GM23338 (cell line): ENCODE measurements at regions not wholly inside any gene's neighbourhood (a gene's known extent, or its start where the extent isn't known, plus 50 kb on each side); places are given as distances from the start of the nearest gene placed in this dataset.

Experiments
- ATAC-seq: fragments of 200-7000 bp; cut with Tn5 transposase; 3 replicates; pipeline ENCODE4 v1.9.1; 2020
- DNase-seq: peaks from one replicate; pipeline ENCODE4 v3.0.0-alpha.2; 2015; ENCODE audit warnings: low spot score
- H2AFZ ChIP-seq: fragments of 200-600 bp; sonication (generic); 2 replicates; pipeline ENCODE4 v1.8.0; 2016; ENCODE audit warnings: antibody characterized with exemption, mild to moderate bottlenecking, moderate library complexity
- H3F3A ChIP-seq: fragments of 200-600 bp; sonication (generic); replicated peaks from 2 replicates; pipeline ENCODE4 v1.8.0; 2017; ENCODE audit warnings: antibody characterized with exemption, mixed run types, low read depth
- H3K27ac ChIP-seq: fragments of 200-600 bp; sonication (generic); 2 replicates; pipeline ENCODE4 v1.6.1; 2016; ENCODE audit warnings: low read depth
- H3K27me3 ChIP-seq: fragments of 200-600 bp; sonication (generic); 2 replicates; pipeline ENCODE4 v1.8.0; 2016; ENCODE audit warnings: mild to moderate bottlenecking, mixed run types, moderate library complexity; ENCODE audit not compliant: insufficient read depth
- H3K36me3 ChIP-seq: fragments of 200-600 bp; sonication (generic); 2 replicates; pipeline ENCODE4 v1.8.0; 2016; ENCODE audit warnings: mild to moderate bottlenecking; ENCODE audit not compliant: insufficient read depth
- H3K4me1 ChIP-seq: fragments of 200-600 bp; sonication (generic); 2 replicates; pipeline ENCODE4 v1.8.0; 2016; ENCODE audit warnings: mild to moderate bottlenecking, moderate library complexity; ENCODE audit not compliant: insufficient read depth
- H3K4me2 ChIP-seq: fragments of 200-600 bp; sonication (generic); 2 replicates; pipeline ENCODE4 v1.7.1; 2017; ENCODE audit warnings: mixed run types
- H3K4me3 ChIP-seq: fragments of 200-600 bp; sonication (generic); 2 replicates; pipeline ENCODE4 v1.6.1; 2016; ENCODE audit warnings: mixed run types
- H3K79me2 ChIP-seq: fragments of 200-600 bp; sonication (generic); replicated peaks from 2 replicates; pipeline ENCODE4 v1.8.0; 2017; ENCODE audit warnings: mild to moderate bottlenecking; ENCODE audit not compliant: insufficient read depth
- H3K9me2 ChIP-seq: fragments of 200-600 bp; sonication (generic); 2 replicates; pipeline ENCODE4 v1.8.0; 2017; ENCODE audit not compliant: insufficient read depth
- H4K20me1 ChIP-seq: fragments of 200-600 bp; sonication (generic); replicated peaks from 2 replicates; pipeline ENCODE4 v1.8.0; 2017; ENCODE audit warnings: mild to moderate bottlenecking; ENCODE audit not compliant: insufficient read depth
- H3K27ac Mint-ChIP-seq: 2 replicates; pipeline ENCODE4 v1.8.0; 2020; ENCODE audit warnings: inconsistent platforms, mild to moderate bottlenecking, moderate library complexity, mixed read lengths
- H3K27me3 Mint-ChIP-seq: 3 replicates; pipeline ENCODE4 v1.8.0; 2022; ENCODE audit warnings: low read depth, mild to moderate bottlenecking, moderate library complexity, mixed read lengths, inconsistent platforms; ENCODE audit not compliant: insufficient read depth, poor library complexity
- H3K36me3 Mint-ChIP-seq: 3 replicates; pipeline ENCODE4 v1.8.0; 2021; ENCODE audit warnings: low read depth, mild to moderate bottlenecking, inconsistent platforms, moderate library complexity, mixed read lengths
- H3K4me1 Mint-ChIP-seq: 3 replicates; pipeline ENCODE4 v1.8.0; 2020; ENCODE audit warnings: mild to moderate bottlenecking, inconsistent platforms, mixed read lengths
- H3K4me3 Mint-ChIP-seq: 3 replicates; pipeline ENCODE4 v1.8.0; 2021; ENCODE audit warnings: moderate library complexity, mild to moderate bottlenecking, inconsistent platforms, mixed read lengths
- H3K9me3 Mint-ChIP-seq: 3 replicates; pipeline ENCODE4 v1.8.0; 2020; ENCODE audit warnings: moderate library complexity, mild to moderate bottlenecking, inconsistent platforms, mixed read lengths
- CREB1 ChIP-seq: fragments of 250-450 bp; sonication (Bioruptor Pico); IDR thresholded peaks from 2 replicates; pipeline ENCODE4 v1.5.0; 2020; ENCODE audit warnings: low read depth, mild to moderate bottlenecking, moderate library complexity
- CTCF ChIP-seq, 2 experiments: fragments of 200-600 bp in 1 of 2; sonication (generic) in 1 of 2; conservative IDR thresholded peaks; 2 replicates each; pipeline versions ENCODE4 v1.5.1 to v1.6.1; 2016 to 2017; ENCODE audit warnings: antibody characterized with exemption in 2 of 2, low read depth in 2 of 2, mild to moderate bottlenecking in 2 of 2, moderate library complexity in 1 of 2
- ETS1 ChIP-seq: IDR thresholded peaks from 2 replicates; pipeline ENCODE4 v1.6.1; 2016; ENCODE audit warnings: antibody characterized with exemption
- EZH2 ChIP-seq: fragments of 200-600 bp; sonication (generic); IDR thresholded peaks from one replicate; pipeline ENCODE4 v1.8.0; 2017; ENCODE audit warnings: antibody characterized with exemption, mild to moderate bottlenecking, low read depth; ENCODE audit not compliant: unreplicated experiment
- EZH2phosphoT487 ChIP-seq: fragments of 200-600 bp; sonication (generic); IDR thresholded peaks from one replicate; pipeline ENCODE4 v1.8.1; 2018; ENCODE audit warnings: antibody characterized with exemption; ENCODE audit not compliant: unreplicated experiment
- JUNB ChIP-seq: IDR thresholded peaks from one replicate; pipeline ENCODE4 v1.6.1; 2016; ENCODE audit warnings: antibody characterized with exemption; ENCODE audit not compliant: unreplicated experiment
- NANOG ChIP-seq: IDR thresholded peaks from 2 replicates; pipeline ENCODE4 v1.6.1; 2016; ENCODE audit warnings: antibody characterized with exemption, borderline replicate concordance
- POLR2AphosphoS5 ChIP-seq: IDR thresholded peaks from 2 replicates; pipeline ENCODE4 v1.6.1; 2016; ENCODE audit warnings: antibody characterized with exemption, low read depth
- STAT1 ChIP-seq: IDR thresholded peaks from one replicate; pipeline ENCODE4 v1.6.1; 2016; ENCODE audit warnings: antibody characterized with exemption; ENCODE audit not compliant: unreplicated experiment
- ZNF114 ChIP-seq: fragments of 250-450 bp; sonication (Bioruptor Pico); IDR thresholded peaks from 2 replicates; pipeline ENCODE4 v1.5.0; 2020; ENCODE audit warnings: mild to moderate bottlenecking, moderate library complexity
- ZNF331 ChIP-seq: fragments of 250-450 bp; sonication (Bioruptor Pico); IDR thresholded peaks from 2 replicates; pipeline ENCODE4 v1.5.0; 2020; ENCODE audit warnings: low read depth, mild to moderate bottlenecking, moderate library complexity
- ZNF462 ChIP-seq: fragments of 250-450 bp; sonication (Bioruptor Pico); IDR thresholded peaks from 2 replicates; pipeline ENCODE4 v1.5.0; 2020; ENCODE audit warnings: mild to moderate bottlenecking, moderate library complexity
- TF ChIP-seq, protein P1 (sequence below): IDR thresholded peaks from one replicate; pipeline ENCODE4 v1.6.1; 2018; ENCODE audit warnings: antibody characterized with exemption; ENCODE audit not compliant: unreplicated experiment

DNA sequence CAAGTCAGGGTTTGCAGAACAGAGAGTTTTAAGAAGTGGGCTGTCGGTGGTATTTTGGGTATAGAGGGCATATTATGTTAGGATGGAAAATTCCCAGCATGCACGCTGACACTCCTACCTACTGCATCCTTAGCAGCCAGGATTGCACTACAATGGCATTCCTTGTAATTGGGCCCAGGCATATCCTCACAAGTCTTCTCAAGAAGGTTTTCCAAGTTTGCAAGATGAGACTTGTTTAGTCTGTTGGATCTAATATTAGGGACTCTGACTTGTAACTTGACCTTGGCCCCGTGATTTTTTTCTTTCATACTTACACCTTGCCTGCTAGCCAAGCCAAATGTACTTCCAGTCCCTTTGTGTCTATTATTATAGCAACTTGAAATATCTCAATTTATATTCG lies 335.7 kb upstream of the HTR2A start:
- Histone ChIP-seq H3F3A (no peaks in the 10 kb centered on the region), H3K9me2 (peaks cover 13% of the 10 kb centered on the region; the same call in 1 of the 2 replicates), H4K20me1 (no peaks in the 10 kb centered on the region), H3K4me2 (0 out of 2 replicates have a peak overlapping the region, but pooled peaks have one; percentile 15), H3K4me1 (no peaks in the 10 kb centered on the region), H3K27me3 (no peaks in the 10 kb centered on the region), H3K36me3 (no peaks in the 10 kb centered on the region), H2AFZ (no peak overlapping the region), H3K4me3 (no peak overlapping the region), H3K27ac (no peak overlapping the region), H3K79me2 (no peaks in the 10 kb centered on the region)
- peaks cover 5% of the 10 kb centered on the region; the same call in 2 of the 3 replicates for H3K36me3 Mint-ChIP-seq
- TF ChIP-seq ETS1, result no peak
- no peak for TF ChIP-seq JUNB
- TF ChIP-seq EZH2, result no peak
- no peak for TF ChIP-seq CTCF (conservative IDR thresholded peaks at IDR 0.05; ENCODE audit: low read depth in 2 of 2)
- TF ChIP-seq CREB1 (CRISPR knock-in tag), result no peak
- TF ChIP-seq POLR2AphosphoS5, result no peak
- TF ChIP-seq ZNF114 (CRISPR knock-in tag), result no peak
- no peak for TF ChIP-seq STAT1
- TF ChIP-seq, protein P1, sequence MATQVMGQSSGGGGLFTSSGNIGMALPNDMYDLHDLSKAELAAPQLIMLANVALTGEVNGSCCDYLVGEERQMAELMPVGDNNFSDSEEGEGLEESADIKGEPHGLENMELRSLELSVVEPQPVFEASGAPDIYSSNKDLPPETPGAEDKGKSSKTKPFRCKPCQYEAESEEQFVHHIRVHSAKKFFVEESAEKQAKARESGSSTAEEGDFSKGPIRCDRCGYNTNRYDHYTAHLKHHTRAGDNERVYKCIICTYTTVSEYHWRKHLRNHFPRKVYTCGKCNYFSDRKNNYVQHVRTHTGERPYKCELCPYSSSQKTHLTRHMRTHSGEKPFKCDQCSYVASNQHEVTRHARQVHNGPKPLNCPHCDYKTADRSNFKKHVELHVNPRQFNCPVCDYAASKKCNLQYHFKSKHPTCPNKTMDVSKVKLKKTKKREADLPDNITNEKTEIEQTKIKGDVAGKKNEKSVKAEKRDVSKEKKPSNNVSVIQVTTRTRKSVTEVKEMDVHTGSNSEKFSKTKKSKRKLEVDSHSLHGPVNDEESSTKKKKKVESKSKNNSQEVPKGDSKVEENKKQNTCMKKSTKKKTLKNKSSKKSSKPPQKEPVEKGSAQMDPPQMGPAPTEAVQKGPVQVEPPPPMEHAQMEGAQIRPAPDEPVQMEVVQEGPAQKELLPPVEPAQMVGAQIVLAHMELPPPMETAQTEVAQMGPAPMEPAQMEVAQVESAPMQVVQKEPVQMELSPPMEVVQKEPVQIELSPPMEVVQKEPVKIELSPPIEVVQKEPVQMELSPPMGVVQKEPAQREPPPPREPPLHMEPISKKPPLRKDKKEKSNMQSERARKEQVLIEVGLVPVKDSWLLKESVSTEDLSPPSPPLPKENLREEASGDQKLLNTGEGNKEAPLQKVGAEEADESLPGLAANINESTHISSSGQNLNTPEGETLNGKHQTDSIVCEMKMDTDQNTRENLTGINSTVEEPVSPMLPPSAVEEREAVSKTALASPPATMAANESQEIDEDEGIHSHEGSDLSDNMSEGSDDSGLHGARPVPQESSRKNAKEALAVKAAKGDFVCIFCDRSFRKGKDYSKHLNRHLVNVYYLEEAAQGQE, result no peak
- no peak for TF ChIP-seq ZNF462 (CRISPR knock-in tag)
- TF ChIP-seq EZH2phosphoT487, result no peak
- no peak for TF ChIP-seq ZNF331
- no peak for TF ChIP-seq NANOG
- DNase-seq, result no peak
- H3K4me1 Mint-ChIP-seq, result peaks cover 5% of the 10 kb centered on the region; the same call in 2 of the 3 replicates
- ATAC-seq, result no peak
- H3K4me3 Mint-ChIP-seq, result no peak overlapping the region
- H3K27ac Mint-ChIP-seq, result no peak overlapping the region
- no peaks in the 10 kb centered on the region for H3K27me3 Mint-ChIP-seq
- peaks cover 14% of the 10 kb centered on the region for H3K9me3 Mint-ChIP-seq
